ENCODE measurements at regions not wholly inside any gene's neighbourhood (a gene's known extent, or its start where the extent isn't known, plus 50 kb on each side); places are given as distances from the start of the nearest gene placed in this dataset.
"Not testable (repeated sequence)": the region's sequence is repeated elsewhere in the genome, so short reads cannot be mapped to it uniquely, and the experiment has no call there.

GRCh38 chr7:79770063-79770462 is 316.6 kb upstream of the MAGI2 start:
- CTCF ChIA-PET, result no interaction called here
- WGBS (ENCODE audit: insufficient coverage), result no CpG with 5 or more reads among the region's 2 CpGs
- no peak overlapping the region for H3K27ac Mint-ChIP-seq
- Histone ChIP-seq H4K20me1 (ENCODE audit: control insufficient read depth, insufficient read depth, low read length, poor library complexity, severe bottlenecking) (no peaks in the 10 kb centered on the region), H3K4me2 (replicated peaks; ENCODE audit: low read depth, low read length, poor library complexity, severe bottlenecking) (no peak overlapping the region), H3K4me1 (ENCODE audit: control insufficient read depth in 2 of 2, insufficient read depth in 2 of 2, low read length in 2 of 2) (no peaks in the 10 kb centered on the region), H3K9me3 (ENCODE audit: control extremely low read depth in 1 of 3, control insufficient read depth in 2 of 3, insufficient read depth in 1 of 3, low read length in 2 of 3) (no peaks in the 10 kb centered on the region), H3K27me3 (replicated peaks in 1 of 4; ENCODE audit: control extremely low read depth in 1 of 4, control insufficient read depth in 3 of 4, insufficient read depth in 4 of 4, low read length in 3 of 4) (no peaks in the 10 kb centered on the region), H3K79me2 (ENCODE audit: control insufficient read depth, insufficient read depth, low read length) (no peaks in the 10 kb centered on the region), H3K4me3 (ENCODE audit: control extremely low read depth in 1 of 5, extremely low read depth in 1 of 5, insufficient read depth in 1 of 5, low read depth in 2 of 5, low read length in 4 of 5) (no peak overlapping the region), H3K36me3 (replicated peaks in 1 of 2; ENCODE audit: control extremely low read depth in 1 of 2, control insufficient read depth in 1 of 2, extremely low read depth in 1 of 2, insufficient read depth in 2 of 2, low read length in 1 of 2) (no peaks in the 10 kb centered on the region), H3K9ac (ENCODE audit: low read length) (no peak overlapping the region), H3K27ac (ENCODE audit: low read length in 2 of 2) (no peak overlapping the region), H2AFZ (ENCODE audit: insufficient read depth, low read depth, low read length, poor library complexity, severe bottlenecking) (no peak overlapping the region)
- H3K27me3 Mint-ChIP-seq, result no peaks in the 10 kb centered on the region
- no peaks in the 10 kb centered on the region for H3K9me3 Mint-ChIP-seq (ENCODE audit: insufficient read depth)
- POLR2A ChIA-PET, result no interaction called here
- intact Hi-C loops (cut with micrococcal nuclease), result no loop called here
- no peaks in the 10 kb centered on the region for H3K4me1 Mint-ChIP-seq
- no peak overlapping the region for H3K4me3 Mint-ChIP-seq
- ATAC-seq (ENCODE audit: low read depth) (no peak), DNase-seq (no peak)
- TF ChIP-seq, protein P1, sequence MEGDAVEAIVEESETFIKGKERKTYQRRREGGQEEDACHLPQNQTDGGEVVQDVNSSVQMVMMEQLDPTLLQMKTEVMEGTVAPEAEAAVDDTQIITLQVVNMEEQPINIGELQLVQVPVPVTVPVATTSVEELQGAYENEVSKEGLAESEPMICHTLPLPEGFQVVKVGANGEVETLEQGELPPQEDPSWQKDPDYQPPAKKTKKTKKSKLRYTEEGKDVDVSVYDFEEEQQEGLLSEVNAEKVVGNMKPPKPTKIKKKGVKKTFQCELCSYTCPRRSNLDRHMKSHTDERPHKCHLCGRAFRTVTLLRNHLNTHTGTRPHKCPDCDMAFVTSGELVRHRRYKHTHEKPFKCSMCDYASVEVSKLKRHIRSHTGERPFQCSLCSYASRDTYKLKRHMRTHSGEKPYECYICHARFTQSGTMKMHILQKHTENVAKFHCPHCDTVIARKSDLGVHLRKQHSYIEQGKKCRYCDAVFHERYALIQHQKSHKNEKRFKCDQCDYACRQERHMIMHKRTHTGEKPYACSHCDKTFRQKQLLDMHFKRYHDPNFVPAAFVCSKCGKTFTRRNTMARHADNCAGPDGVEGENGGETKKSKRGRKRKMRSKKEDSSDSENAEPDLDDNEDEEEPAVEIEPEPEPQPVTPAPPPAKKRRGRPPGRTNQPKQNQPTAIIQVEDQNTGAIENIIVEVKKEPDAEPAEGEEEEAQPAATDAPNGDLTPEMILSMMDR (IDR thresholded peaks at IDR 0.05), result no peak
- no peak for TF ChIP-seq EZH2 (IDR thresholded peaks at IDR 0.05; ENCODE audit: borderline replicate concordance, insufficient read depth, low read depth, low read length, poor library complexity, severe bottlenecking)

DNA sequence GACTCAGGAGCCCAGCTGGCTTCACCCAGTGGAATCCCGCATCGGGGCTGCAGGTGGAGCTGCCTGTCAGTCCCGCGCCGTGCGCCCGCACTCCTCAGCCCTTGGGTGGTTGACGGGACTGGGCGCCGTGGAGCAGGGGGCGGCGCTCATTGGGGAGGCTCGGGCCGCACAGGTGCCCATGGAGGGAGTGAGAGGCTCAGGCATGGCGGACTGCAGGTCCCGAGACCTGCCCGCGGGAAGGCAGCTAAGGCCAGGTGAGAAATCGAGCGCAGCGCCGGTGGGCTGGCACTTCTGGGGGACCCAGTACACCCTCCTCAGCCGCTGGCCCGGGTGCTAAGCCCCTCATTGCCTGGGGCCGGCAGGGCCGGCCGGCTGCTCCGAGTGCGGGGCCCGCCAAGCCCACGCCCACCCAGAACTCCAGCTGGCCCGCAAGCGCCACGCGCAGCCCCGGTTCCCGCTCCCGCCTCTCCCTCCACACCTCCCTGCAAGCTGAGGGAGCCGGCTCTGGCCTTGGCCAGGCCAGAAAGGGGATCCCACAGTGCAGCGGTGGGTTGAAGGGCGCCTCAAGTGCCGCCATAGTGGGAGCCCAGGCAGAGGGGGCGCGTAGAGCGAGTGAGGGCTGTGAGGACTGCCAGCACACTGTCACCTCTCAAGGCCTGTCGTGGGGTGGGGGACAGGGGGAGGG is 314.6 kb upstream of the MAGI2 start:
- H3K4me3 Mint-ChIP-seq; intact Hi-C loops (cut with micrococcal nuclease); CTCF ChIA-PET; H3K4me3 ChIP-seq (ENCODE audit: control extremely low read depth in 1 of 5, extremely low read depth in 1 of 5, insufficient read depth in 1 of 5, low read depth in 2 of 5, low read length in 4 of 5); H3K79me2 ChIP-seq (ENCODE audit: control insufficient read depth, insufficient read depth, low read length); H3K36me3 ChIP-seq (replicated peaks in 1 of 2; ENCODE audit: control extremely low read depth in 1 of 2, control insufficient read depth in 1 of 2, extremely low read depth in 1 of 2, insufficient read depth in 2 of 2, low read length in 1 of 2); H2AFZ ChIP-seq (ENCODE audit: insufficient read depth, low read depth, low read length, poor library complexity, severe bottlenecking); H3K9me3 ChIP-seq (ENCODE audit: control extremely low read depth in 1 of 3, control insufficient read depth in 2 of 3, insufficient read depth in 1 of 3, low read length in 2 of 3); POLR2A ChIA-PET; DNase-seq; H3K9me3 Mint-ChIP-seq (ENCODE audit: insufficient read depth); H3K27me3 Mint-ChIP-seq; H3K4me1 ChIP-seq (ENCODE audit: control insufficient read depth in 2 of 2, insufficient read depth in 2 of 2, low read length in 2 of 2); H3K4me2 ChIP-seq (replicated peaks; ENCODE audit: low read depth, low read length, poor library complexity, severe bottlenecking); H3K27me3 ChIP-seq (replicated peaks in 1 of 4; ENCODE audit: control extremely low read depth in 1 of 4, control insufficient read depth in 3 of 4, insufficient read depth in 4 of 4, low read length in 3 of 4); H3K27ac Mint-ChIP-seq; H3K4me1 Mint-ChIP-seq; H3K9ac ChIP-seq (ENCODE audit: low read length); ATAC-seq (ENCODE audit: low read depth); H4K20me1 ChIP-seq (ENCODE audit: control insufficient read depth, insufficient read depth, low read length, poor library complexity, severe bottlenecking); H3K27ac ChIP-seq (ENCODE audit: low read length in 2 of 2): not testable (repeated sequence)
- WGBS (ENCODE audit: insufficient coverage), result 95% methylated on average over 42 of the region's 46 CpGs

DNA sequence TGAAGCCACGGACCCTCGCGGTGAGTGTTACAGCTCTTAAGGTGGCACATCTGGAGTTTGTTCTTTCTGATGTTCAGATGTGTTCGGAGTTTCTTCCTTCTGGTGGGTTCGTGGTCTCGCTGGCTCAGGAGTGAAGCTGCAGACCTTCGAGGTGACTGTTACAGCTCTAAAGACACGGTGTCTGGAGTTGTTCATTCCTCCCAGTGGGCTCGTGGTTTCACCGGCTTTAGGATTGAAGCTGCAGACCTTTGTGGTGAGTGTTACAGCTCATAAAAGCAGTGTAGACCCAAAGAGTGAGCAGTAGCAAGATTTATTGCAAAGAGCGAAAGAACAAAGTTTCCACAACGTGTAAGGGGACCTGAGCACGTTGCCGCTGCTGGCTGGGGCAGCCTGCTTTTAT is 313.7 kb upstream of the MAGI2 start:
- DNase-seq; H3K4me1 Mint-ChIP-seq; H3K36me3 ChIP-seq (replicated peaks in 1 of 2; ENCODE audit: control extremely low read depth in 1 of 2, control insufficient read depth in 1 of 2, extremely low read depth in 1 of 2, insufficient read depth in 2 of 2, low read length in 1 of 2); intact Hi-C loops (cut with micrococcal nuclease); H3K27ac ChIP-seq (ENCODE audit: low read length in 2 of 2); H4K20me1 ChIP-seq (ENCODE audit: control insufficient read depth, insufficient read depth, low read length, poor library complexity, severe bottlenecking); POLR2A ChIA-PET; H3K4me2 ChIP-seq (replicated peaks; ENCODE audit: low read depth, low read length, poor library complexity, severe bottlenecking); H3K4me3 ChIP-seq (ENCODE audit: control extremely low read depth in 1 of 5, extremely low read depth in 1 of 5, insufficient read depth in 1 of 5, low read depth in 2 of 5, low read length in 4 of 5); H3K27ac Mint-ChIP-seq; H3K27me3 Mint-ChIP-seq; H3K27me3 ChIP-seq (replicated peaks in 1 of 4; ENCODE audit: control extremely low read depth in 1 of 4, control insufficient read depth in 3 of 4, insufficient read depth in 4 of 4, low read length in 3 of 4); H3K79me2 ChIP-seq (ENCODE audit: control insufficient read depth, insufficient read depth, low read length); H2AFZ ChIP-seq (ENCODE audit: insufficient read depth, low read depth, low read length, poor library complexity, severe bottlenecking); H3K9ac ChIP-seq (ENCODE audit: low read length); CTCF ChIA-PET; ATAC-seq (ENCODE audit: low read depth); H3K9me3 Mint-ChIP-seq (ENCODE audit: insufficient read depth); H3K4me1 ChIP-seq (ENCODE audit: control insufficient read depth in 2 of 2, insufficient read depth in 2 of 2, low read length in 2 of 2); H3K9me3 ChIP-seq (ENCODE audit: control extremely low read depth in 1 of 3, control insufficient read depth in 2 of 3, insufficient read depth in 1 of 3, low read length in 2 of 3); H3K4me3 Mint-ChIP-seq: not testable (repeated sequence)
- WGBS (ENCODE audit: insufficient coverage), result 62% methylated on average over 10 of the region's 14 CpGs

All from B cell (primary cell).